ENCODE measurements at regions not wholly inside any gene's neighbourhood (a gene's known extent, or its start where the extent isn't known, plus 50 kb on each side); places are given as distances from the start of the nearest gene placed in this dataset.

DNA sequence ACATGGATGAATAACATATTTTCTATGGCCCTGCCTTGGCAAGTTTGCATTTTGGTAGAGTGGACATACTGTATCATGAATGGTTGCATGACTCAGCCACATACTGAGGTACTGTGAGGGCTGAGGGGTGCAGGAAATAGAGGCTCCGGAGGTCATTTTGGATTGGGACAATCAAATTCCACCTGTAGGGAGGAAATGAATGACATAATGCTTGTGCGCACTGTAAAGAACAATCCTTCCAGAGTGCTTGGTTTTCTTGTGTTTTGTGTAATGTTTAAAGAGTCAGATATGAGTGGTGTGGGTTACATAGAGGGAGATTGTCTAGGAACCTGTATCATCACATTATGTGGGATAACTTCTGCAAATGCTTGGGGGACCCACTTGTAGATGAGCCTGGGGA, 329.9 kb upstream of the PROX1 start:
- Histone ChIP-seq H3K9me3 (ENCODE audit: low read length) (no peaks in the 10 kb centered on the region), H3K9me2 (replicated peaks; ENCODE audit: low read length) (no peaks in the 10 kb centered on the region), H3K27ac (ENCODE audit: low read length) (no peak overlapping the region), H3K4me1 (ENCODE audit: insufficient read depth, low read length) (no peaks in the 10 kb centered on the region), H3K4me2 (ENCODE audit: low read length) (no peak overlapping the region), H3K27me3 (ENCODE audit: low read length) (peaks cover 78% of the 10 kb centered on the region), H2AFZ (ENCODE audit: low read length) (no peak overlapping the region), H3F3A (ENCODE audit: low read length, unreplicated experiment) (no peaks in the 10 kb centered on the region), H3K36me3 (ENCODE audit: low read depth, low read length) (no peaks in the 10 kb centered on the region), H3K9ac (ENCODE audit: low read length) (no peak overlapping the region), H3K79me2 (ENCODE audit: low read length) (no peaks in the 10 kb centered on the region), H4K20me1 (ENCODE audit: low read length) (no peaks in the 10 kb centered on the region), H3K4me3 (ENCODE audit: low read length) (no peak overlapping the region)
- no peak for TF ChIP-seq EZH2 (IDR thresholded peaks at IDR 0.05; ENCODE audit: low read length, unreplicated experiment)
- TF ChIP-seq EZH2phosphoT487 (IDR thresholded peaks at IDR 0.05; ENCODE audit: borderline replicate concordance, low read length), result no peak
- CTCF ChIA-PET, result no interaction called here
- intact Hi-C loops (cut with micrococcal nuclease), result no loop called here
- ATAC-seq (no peak), DNase-seq (no peak)
- no TSS peak for BruUV-seq (replicated peaks)
- POLR2A ChIA-PET (ENCODE audit: unreplicated experiment), result no interaction called here

DNA sequence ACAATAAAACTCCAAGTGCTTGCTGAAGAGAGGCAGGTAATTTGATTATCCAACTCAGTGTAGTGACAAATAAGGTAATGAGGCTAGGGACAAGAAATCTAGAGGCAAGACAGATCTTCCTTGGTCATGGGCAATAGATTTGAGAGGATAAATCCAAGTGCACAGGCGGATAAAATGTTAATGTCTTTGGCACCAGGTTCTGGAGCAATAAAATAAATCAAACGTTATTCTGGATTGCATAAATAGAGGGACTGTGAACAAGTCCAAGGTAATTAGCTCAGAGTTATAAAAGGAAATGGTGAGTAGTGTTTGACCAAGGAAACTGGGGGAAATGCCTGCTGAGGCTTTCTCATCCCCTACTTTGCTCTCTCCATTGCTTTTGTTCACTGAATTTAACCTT, 329.3 kb upstream of the PROX1 start:
- Histone ChIP-seq H3K9me3 (ENCODE audit: low read length) (no peaks in the 10 kb centered on the region), H3K27ac (ENCODE audit: low read length) (no peak overlapping the region), H3K36me3 (ENCODE audit: low read depth, low read length) (no peaks in the 10 kb centered on the region), H3K27me3 (ENCODE audit: low read length) (peaks cover 74% of the 10 kb centered on the region), H3K9me2 (replicated peaks; ENCODE audit: low read length) (no peaks in the 10 kb centered on the region), H3K4me1 (ENCODE audit: insufficient read depth, low read length) (no peaks in the 10 kb centered on the region), H3K79me2 (ENCODE audit: low read length) (no peaks in the 10 kb centered on the region), H4K20me1 (ENCODE audit: low read length) (no peaks in the 10 kb centered on the region), H2AFZ (ENCODE audit: low read length) (no peak overlapping the region), H3K9ac (ENCODE audit: low read length) (no peak overlapping the region), H3K4me2 (ENCODE audit: low read length) (no peak overlapping the region), H3F3A (ENCODE audit: low read length, unreplicated experiment) (no peaks in the 10 kb centered on the region), H3K4me3 (ENCODE audit: low read length) (no peak overlapping the region)
- BruUV-seq (replicated peaks), result no TSS peak
- no peak for ATAC-seq
- TF ChIP-seq, protein P1, sequence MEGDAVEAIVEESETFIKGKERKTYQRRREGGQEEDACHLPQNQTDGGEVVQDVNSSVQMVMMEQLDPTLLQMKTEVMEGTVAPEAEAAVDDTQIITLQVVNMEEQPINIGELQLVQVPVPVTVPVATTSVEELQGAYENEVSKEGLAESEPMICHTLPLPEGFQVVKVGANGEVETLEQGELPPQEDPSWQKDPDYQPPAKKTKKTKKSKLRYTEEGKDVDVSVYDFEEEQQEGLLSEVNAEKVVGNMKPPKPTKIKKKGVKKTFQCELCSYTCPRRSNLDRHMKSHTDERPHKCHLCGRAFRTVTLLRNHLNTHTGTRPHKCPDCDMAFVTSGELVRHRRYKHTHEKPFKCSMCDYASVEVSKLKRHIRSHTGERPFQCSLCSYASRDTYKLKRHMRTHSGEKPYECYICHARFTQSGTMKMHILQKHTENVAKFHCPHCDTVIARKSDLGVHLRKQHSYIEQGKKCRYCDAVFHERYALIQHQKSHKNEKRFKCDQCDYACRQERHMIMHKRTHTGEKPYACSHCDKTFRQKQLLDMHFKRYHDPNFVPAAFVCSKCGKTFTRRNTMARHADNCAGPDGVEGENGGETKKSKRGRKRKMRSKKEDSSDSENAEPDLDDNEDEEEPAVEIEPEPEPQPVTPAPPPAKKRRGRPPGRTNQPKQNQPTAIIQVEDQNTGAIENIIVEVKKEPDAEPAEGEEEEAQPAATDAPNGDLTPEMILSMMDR (conservative IDR thresholded peaks at IDR 0.05; ENCODE audit: low read depth, low read length), result no peak
- no peak for TF ChIP-seq EZH2phosphoT487 (IDR thresholded peaks at IDR 0.05; ENCODE audit: borderline replicate concordance, low read length)
- TF ChIP-seq EZH2 (IDR thresholded peaks at IDR 0.05; ENCODE audit: low read length, unreplicated experiment), result no peak
- ChIA-PET CTCF (no interaction called here), POLR2A (ENCODE audit: unreplicated experiment) (no interaction called here)
- DNase-seq, result no peak
- intact Hi-C loops (cut with micrococcal nuclease), result no loop called here

DNA sequence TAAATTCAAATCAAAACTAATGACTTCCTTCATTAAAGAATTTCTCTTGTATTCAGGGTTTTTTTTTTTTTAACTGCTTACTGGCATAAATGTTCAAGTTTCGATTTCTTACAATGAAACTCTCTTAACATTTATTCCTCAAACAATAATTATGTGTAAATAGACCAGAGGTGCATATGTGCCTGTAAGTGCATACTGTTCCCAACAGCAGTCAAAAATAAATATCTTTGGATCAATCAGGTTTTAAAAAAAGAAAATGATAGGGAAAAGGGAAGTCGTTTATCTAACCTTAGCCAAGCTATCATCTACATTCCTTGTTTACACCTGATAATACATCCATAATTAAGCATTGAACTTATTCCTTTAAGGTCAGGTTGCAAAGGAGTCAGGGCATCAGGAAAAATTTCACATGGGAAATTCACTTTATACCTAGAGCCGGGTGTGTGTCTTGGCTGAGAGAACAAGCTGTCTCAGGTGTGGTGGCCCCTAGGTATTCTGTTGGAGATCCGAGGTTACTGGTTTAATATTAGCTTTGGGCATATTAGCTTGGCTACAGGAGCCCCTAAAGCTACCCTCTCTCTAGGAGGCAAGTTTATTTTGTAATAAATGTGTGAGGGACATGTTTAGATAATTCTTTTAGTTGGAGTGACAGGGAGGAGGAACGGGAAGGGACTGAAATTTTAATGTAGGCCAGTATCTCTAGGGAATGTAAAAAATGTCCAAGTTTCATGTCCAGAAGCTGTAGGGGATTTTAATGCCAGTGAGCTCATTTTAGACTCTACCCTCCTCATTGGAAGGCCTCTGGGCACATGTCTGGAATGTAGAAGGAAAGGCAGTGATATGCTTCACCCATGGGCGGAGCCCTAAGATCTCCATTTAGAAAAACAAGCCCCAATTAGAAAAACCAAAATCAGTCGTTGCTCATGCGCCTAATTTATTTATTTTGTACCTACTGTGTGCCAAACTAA, 327.9 kb upstream of the PROX1 start:
- no peaks in the 10 kb centered on the region for H3K36me3 ChIP-seq (ENCODE audit: low read depth, low read length)
- no peaks in the 10 kb centered on the region for H3K79me2 ChIP-seq (ENCODE audit: low read length)
- POLR2A ChIA-PET (ENCODE audit: unreplicated experiment), result no interaction called here
- no peaks in the 10 kb centered on the region for H3K9me3 ChIP-seq (ENCODE audit: low read length)
- DNase-seq (no peak), ATAC-seq (no peak)
- no peaks in the 10 kb centered on the region for H3F3A ChIP-seq (ENCODE audit: low read length, unreplicated experiment)
- H3K27ac ChIP-seq (ENCODE audit: low read length), result no peak overlapping the region
- TF ChIP-seq EZH2 (IDR thresholded peaks at IDR 0.05; ENCODE audit: low read length, unreplicated experiment) (no peak), EZH2phosphoT487 (IDR thresholded peaks at IDR 0.05; ENCODE audit: borderline replicate concordance, low read length) (no peak)
- TF ChIP-seq, protein P1 (conservative IDR thresholded peaks at IDR 0.05; ENCODE audit: low read depth, low read length), result no peak
- CTCF ChIA-PET, result no interaction called here
- no peak overlapping the region for H3K9ac ChIP-seq (ENCODE audit: low read length)
- H3K4me2 ChIP-seq (ENCODE audit: low read length), result no peak overlapping the region
- no peaks in the 10 kb centered on the region for H4K20me1 ChIP-seq (ENCODE audit: low read length)
- no peaks in the 10 kb centered on the region for H3K9me2 ChIP-seq (replicated peaks; ENCODE audit: low read length)
- BruUV-seq (replicated peaks), result no TSS peak
- intact Hi-C loops (cut with micrococcal nuclease), result no loop called here
- no peaks in the 10 kb centered on the region for H3K4me1 ChIP-seq (ENCODE audit: insufficient read depth, low read length)
- H3K4me3 ChIP-seq (ENCODE audit: low read length), result no peak overlapping the region
- peaks cover 67% of the 10 kb centered on the region for H3K27me3 ChIP-seq (ENCODE audit: low read length)
- no peak overlapping the region for H2AFZ ChIP-seq (ENCODE audit: low read length)

Data from PC-3 (cell line).